ENCODE measurements at regions not wholly inside any gene's neighbourhood (a gene's known extent, or its start where the extent isn't known, plus 50 kb on each side); places are given as distances from the start of the nearest gene placed in this dataset.
A peak's percentile ranks its signal among the peaks of the same experiment; 100 is the strongest.
"Not testable (repeated sequence)": the region's sequence is repeated elsewhere in the genome, so short reads cannot be mapped to it uniquely, and the experiment has no call there.

GRCh38 chr6:117761610-117762009 is 86.3 kb downstream of the NUS1 start:
- no peak overlapping the region for H3K4me3 ChIP-seq
- H3K27ac ChIP-seq, result no peak overlapping the region
- no peak for DNase-seq
- no peaks in the 10 kb centered on the region for H3K4me1 ChIP-seq
- H3K36me3 ChIP-seq, result no peaks in the 10 kb centered on the region
- H3K9me3 ChIP-seq (replicated peaks), result peaks cover 4% of the 10 kb centered on the region; the same call in 1 of the 2 replicates
- no peaks in the 10 kb centered on the region for H3K27me3 ChIP-seq

DNA sequence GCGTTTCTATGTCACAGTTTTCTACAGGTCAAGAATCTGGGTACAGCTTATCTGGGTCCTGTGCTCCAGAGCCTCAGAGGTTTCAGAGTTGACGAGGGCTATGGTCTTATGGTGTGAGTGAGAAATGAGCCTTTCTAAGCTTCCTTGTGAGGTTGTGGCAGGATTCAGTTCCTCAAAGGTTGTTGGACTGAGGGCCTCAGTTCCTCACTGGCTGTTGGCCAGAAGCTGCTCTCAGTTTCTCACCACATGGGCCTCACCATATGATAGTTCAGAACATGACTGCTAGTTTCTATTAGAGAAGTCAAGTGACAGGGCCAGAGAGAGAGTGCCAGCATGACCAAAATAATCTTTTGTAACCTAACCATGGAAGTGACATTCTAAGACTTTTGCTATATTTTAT is 96.1 kb downstream of the NUS1 start:
- no peak overlapping the region for H3K27ac ChIP-seq
- H3K36me3 ChIP-seq, result no peaks in the 10 kb centered on the region
- no peak for DNase-seq
- H3K4me3 ChIP-seq, result no peak overlapping the region
- H3K4me1 ChIP-seq, result no peaks in the 10 kb centered on the region
- H3K27me3 ChIP-seq, result 0 out of 2 replicates have a peak, but pooled peaks cover under 1% of the 10 kb centered on the region
- no peaks in the 10 kb centered on the region for H3K9me3 ChIP-seq (replicated peaks)

- DNase-seq, result no peak
- Histone ChIP-seq H3K9me3 (replicated peaks) (no peaks in the 10 kb centered on the region), H3K4me3 (no peak overlapping the region), H3K36me3 (no peaks in the 10 kb centered on the region), H3K27ac (no peak overlapping the region), H3K4me1 (no peaks in the 10 kb centered on the region), H3K27me3 (0 out of 2 replicates have a peak, but pooled peaks cover 3% of the 10 kb centered on the region)
Observed at GRCh38 chr6:117776441-117776840, 101.2 kb downstream of the NUS1 start.

GRCh38 chr6:117781550-117781949 is 106.3 kb downstream of the NUS1 start:
- H3K4me3 ChIP-seq, result no peak overlapping the region
- no peaks in the 10 kb centered on the region for H3K9me3 ChIP-seq (replicated peaks)
- no peak overlapping the region for H3K27ac ChIP-seq
- H3K4me1 ChIP-seq, result no peaks in the 10 kb centered on the region
- 0 out of 2 replicates have a peak, but pooled peaks cover 1% of the 10 kb centered on the region for H3K27me3 ChIP-seq
- DNase-seq, result no peak
- no peaks in the 10 kb centered on the region for H3K36me3 ChIP-seq

DNA sequence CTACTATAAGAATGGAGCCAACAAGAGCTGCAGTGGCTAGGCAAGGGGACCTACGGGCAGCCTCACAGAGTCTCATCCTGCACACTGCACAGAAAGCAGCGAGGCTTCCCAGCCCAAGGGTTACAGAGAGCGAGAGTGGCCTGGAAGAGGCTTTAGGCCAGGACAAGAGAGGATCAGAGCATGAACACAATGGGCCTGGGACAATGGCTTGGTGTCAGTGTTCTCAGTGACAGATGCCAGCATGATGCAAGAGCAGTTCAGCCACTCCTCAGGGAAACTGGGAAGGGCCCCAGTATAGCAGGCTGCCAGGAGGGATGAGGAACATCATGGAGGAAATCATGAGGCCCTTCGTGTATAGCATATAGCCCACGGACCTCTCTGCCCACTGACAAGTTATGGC is 108.0 kb downstream of the NUS1 start:
- no peak for DNase-seq
- no peaks in the 10 kb centered on the region for H3K27me3 ChIP-seq
- H3K4me1 ChIP-seq, result no peaks in the 10 kb centered on the region
- H3K9me3 ChIP-seq (replicated peaks), result no peaks in the 10 kb centered on the region
- no peak overlapping the region for H3K4me3 ChIP-seq
- no peaks in the 10 kb centered on the region for H3K36me3 ChIP-seq
- no peak overlapping the region for H3K27ac ChIP-seq

DNA sequence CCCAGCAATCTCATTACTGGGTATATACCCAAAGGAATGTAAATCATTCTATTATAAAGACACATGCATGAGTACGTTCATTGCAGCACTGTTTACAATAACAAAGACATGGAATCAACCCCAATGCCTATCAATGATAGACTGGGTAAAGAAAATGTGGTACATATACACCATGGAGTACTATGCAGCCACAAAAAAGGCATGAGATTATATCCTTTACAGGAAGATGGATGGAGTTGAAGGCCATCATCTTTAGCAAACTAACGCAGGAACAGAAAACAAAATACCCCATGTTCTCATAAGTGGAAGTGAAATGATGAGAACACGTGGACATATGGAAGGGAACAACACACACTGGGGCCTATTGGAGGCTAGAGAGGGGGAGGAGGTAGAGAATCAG is 115.7 kb downstream of the NUS1 start:
- no peak for DNase-seq
- H3K27me3 ChIP-seq, result no peaks in the 10 kb centered on the region
- H3K4me3 ChIP-seq, result no peak overlapping the region
- no peaks in the 10 kb centered on the region for H3K4me1 ChIP-seq
- H3K9me3 ChIP-seq (replicated peaks), result no peaks in the 10 kb centered on the region
- no peaks in the 10 kb centered on the region for H3K36me3 ChIP-seq
- H3K27ac ChIP-seq, result no peak overlapping the region

GRCh38 chr6:117795234-117795633 is 111.8 kb upstream of the SLC35F1 start:
- Histone ChIP-seq H3K27ac (no peak overlapping the region), H3K4me1 (no peaks in the 10 kb centered on the region), H3K27me3 (no peaks in the 10 kb centered on the region), H3K4me3 (no peak overlapping the region), H3K9me3 (replicated peaks) (no peaks in the 10 kb centered on the region), H3K36me3 (no peaks in the 10 kb centered on the region)
- DNase-seq, result no peak

DNA sequence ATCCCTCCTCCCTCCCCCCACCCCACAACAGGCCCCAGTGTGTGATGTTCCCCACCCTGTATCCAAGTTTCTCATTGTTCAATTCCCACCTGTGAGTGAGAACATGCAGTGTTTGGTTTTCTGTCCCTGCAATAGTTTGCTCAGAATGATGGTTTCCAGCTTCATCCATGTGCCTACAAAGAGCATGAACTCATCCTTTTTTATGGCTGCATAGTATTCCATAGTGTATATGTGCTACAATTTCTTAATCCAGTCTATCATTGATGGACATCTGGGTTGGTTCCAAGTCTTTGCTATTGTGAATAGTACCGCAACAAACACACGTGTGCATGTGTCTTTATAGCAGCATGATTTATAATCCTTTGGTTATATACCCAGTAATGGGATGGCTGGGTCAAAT is 108.2 kb upstream of the SLC35F1 start:
- DNase-seq; H3K4me3 ChIP-seq; H3K9me3 ChIP-seq (replicated peaks); H3K27ac ChIP-seq; H3K4me1 ChIP-seq; H3K36me3 ChIP-seq; H3K27me3 ChIP-seq: not testable (repeated sequence)

DNA sequence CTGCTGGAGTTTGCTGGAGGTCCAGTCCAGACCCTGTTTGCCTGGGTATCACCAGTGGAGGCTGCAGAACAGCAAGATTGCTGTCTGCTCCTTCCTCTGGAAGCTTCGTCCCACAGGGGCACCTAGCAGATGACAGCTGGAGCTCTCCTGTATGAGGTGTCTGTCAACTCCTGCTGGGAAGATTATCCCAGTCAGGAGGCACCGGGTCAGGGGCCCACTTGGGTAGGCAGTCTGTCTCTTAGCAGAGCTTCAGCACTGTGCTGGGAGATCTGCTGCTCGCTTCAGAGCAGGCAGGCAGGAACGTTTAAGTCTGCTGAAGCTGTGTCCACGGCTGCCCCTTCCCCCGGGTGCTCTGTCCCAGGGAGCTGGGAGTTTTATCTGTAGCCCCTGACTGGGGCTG is 96.8 kb upstream of the SLC35F1 start:
- Histone ChIP-seq H3K27ac (no peak overlapping the region), H3K4me1 (no peaks in the 10 kb centered on the region), H3K9me3 (replicated peaks) (no peaks in the 10 kb centered on the region), H3K36me3 (no peaks in the 10 kb centered on the region), H3K27me3 (no peaks in the 10 kb centered on the region), H3K4me3 (no peak overlapping the region)
- no peak for DNase-seq

- no peak overlapping the region for H3K27ac ChIP-seq
- no peak overlapping the region for H3K4me3 ChIP-seq
- DNase-seq, result no peak
- no peaks in the 10 kb centered on the region for H3K36me3 ChIP-seq
- H3K4me1 ChIP-seq, result no peaks in the 10 kb centered on the region
- no peaks in the 10 kb centered on the region for H3K9me3 ChIP-seq (replicated peaks)
- H3K27me3 ChIP-seq, result no peaks in the 10 kb centered on the region
Observed at GRCh38 chr6:117817499-117817898, 89.6 kb upstream of the SLC35F1 start.

GRCh38 chr6:117817992-117818391 is 89.1 kb upstream of the SLC35F1 start:
- no peaks in the 10 kb centered on the region for H3K4me1 ChIP-seq
- no peak overlapping the region for H3K27ac ChIP-seq
- H3K36me3 ChIP-seq, result no peaks in the 10 kb centered on the region
- no peak for DNase-seq
- H3K4me3 ChIP-seq, result no peak overlapping the region
- H3K9me3 ChIP-seq (replicated peaks), result no peaks in the 10 kb centered on the region
- H3K27me3 ChIP-seq, result no peaks in the 10 kb centered on the region

- Histone ChIP-seq H3K4me3 (no peak overlapping the region), H3K27ac (no peak overlapping the region), H3K9me3 (replicated peaks) (no peaks in the 10 kb centered on the region), H3K27me3 (no peaks in the 10 kb centered on the region), H3K36me3 (no peaks in the 10 kb centered on the region), H3K4me1 (no peaks in the 10 kb centered on the region)
- no peak for DNase-seq
Observed at GRCh38 chr6:117818449-117818848, 88.6 kb upstream of the SLC35F1 start.

- H3K27ac ChIP-seq, result no peak overlapping the region
- H3K9me3 ChIP-seq (replicated peaks), result no peaks in the 10 kb centered on the region
- 0 out of 2 replicates have a peak, but pooled peaks cover 3% of the 10 kb centered on the region for H3K27me3 ChIP-seq
- H3K4me1 ChIP-seq, result no peaks in the 10 kb centered on the region
- peak; percentile 49 to 66 for DNase-seq
- peak overlapping the region; percentile 52 for H3K4me3 ChIP-seq
- no peaks in the 10 kb centered on the region for H3K36me3 ChIP-seq
Observed at GRCh38 chr6:117829594-117830319, 77.3 kb upstream of the SLC35F1 start.

DNA sequence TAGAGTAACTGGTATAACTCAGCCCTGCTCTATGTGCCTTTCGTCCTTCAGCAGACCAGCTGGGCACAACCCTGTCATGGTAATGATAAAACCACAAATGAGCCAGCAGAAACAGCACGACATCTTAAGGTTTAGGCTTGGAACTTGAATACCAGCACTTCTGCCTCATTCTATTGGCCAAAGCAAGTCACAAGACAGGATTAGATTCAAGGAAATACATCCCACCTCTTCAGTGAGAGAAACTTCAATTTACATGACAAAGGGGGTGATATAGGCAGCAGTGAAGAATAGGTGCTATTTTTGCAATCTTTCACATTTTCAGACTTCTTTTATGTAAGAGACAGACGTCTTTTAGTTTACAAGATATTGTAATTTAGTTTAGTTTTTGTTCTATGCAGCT is 69.8 kb upstream of the SLC35F1 start:
- no peak for DNase-seq
- no peaks in the 10 kb centered on the region for H3K4me1 ChIP-seq
- H3K36me3 ChIP-seq, result no peaks in the 10 kb centered on the region
- no peaks in the 10 kb centered on the region for H3K9me3 ChIP-seq (replicated peaks)
- H3K27ac ChIP-seq, result no peak overlapping the region
- H3K27me3 ChIP-seq, result no peaks in the 10 kb centered on the region
- H3K4me3 ChIP-seq, result no peak overlapping the region

DNA sequence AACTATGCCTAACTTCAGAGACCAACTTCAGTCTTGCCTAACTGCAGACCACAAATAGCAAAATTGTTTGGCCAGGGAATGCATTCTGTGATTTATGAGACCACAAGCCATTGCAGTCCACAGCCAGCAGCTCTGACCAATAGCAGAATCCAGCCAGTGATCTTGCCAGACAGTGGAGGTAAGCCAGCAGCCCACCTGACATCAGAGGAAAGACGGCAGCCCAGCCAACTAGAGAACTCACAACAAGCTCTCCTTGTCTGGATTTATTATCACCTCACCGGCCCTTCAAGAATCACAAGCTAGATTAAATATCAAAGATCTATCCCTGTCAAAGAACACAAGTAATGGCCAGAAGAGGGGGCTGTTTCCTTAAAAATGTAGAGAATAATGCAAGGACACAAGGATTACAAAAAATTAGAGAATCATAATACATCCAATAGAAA is 66.5 kb upstream of the SLC35F1 start:
- Histone ChIP-seq H3K9me3 (replicated peaks) (no peaks in the 10 kb centered on the region), H3K27ac (no peak overlapping the region), H3K4me1 (no peaks in the 10 kb centered on the region), H3K27me3 (no peaks in the 10 kb centered on the region), H3K4me3 (no peak overlapping the region), H3K36me3 (no peaks in the 10 kb centered on the region)
- peak; percentile 14 to 71 for DNase-seq

GRCh38 chr6:117847912-117848311 is 59.2 kb upstream of the SLC35F1 start:
- Histone ChIP-seq H3K4me1 (no peaks in the 10 kb centered on the region), H3K36me3 (no peaks in the 10 kb centered on the region), H3K27ac (no peak overlapping the region), H3K9me3 (replicated peaks) (no peaks in the 10 kb centered on the region), H3K4me3 (no peak overlapping the region), H3K27me3 (no peaks in the 10 kb centered on the region)
- DNase-seq, result no peak

Measured in SJCRH30 (cell line).